HCT116 (cell line): ENCODE measurements at regions not wholly inside any gene's neighbourhood (a gene's known extent, or its start where the extent isn't known, plus 50 kb on each side); places are given as distances from the start of the nearest gene placed in this dataset.

Experiments
- ATAC-seq: fragments of 200-7000 bp; cut with Tn5 transposase; 2 replicates; pipeline ENCODE4 v1.9.1; 2020; ENCODE audit warnings: mild to moderate bottlenecking, moderate library complexity
- BruUV-seq: library from RNA; stranded (reverse); fragments of 400-500 nt; replicated peaks from 2 replicates; lab custom pipeline; 2021; lab: Mats Ljungman, UMichigan
- CTCF ChIA-PET: fragments of 300-600 bp; sonication (Branson Sonifier 250); formaldehyde crosslinking; loops from one replicate; lab custom pipeline; 2021; ENCODE audit warnings: antibody characterized with exemption; lab: Charles Lee
- POLR2A ChIA-PET: fragments of 300-600, 350-600 bp; sonication (Branson Sonifier 250); formaldehyde crosslinking; loops from one replicate; lab custom pipeline; 2021; ENCODE audit warnings: antibody characterized with exemption; lab: Charles Lee
- RAD21 ChIA-PET, 2 experiments: fragments of 300-600 bp; sonication (Branson Sonifier 250); formaldehyde crosslinking; loops; one replicate each; lab custom pipeline; 2023; ENCODE audit warnings: low total read pairs in 2 of 2; ENCODE audit not compliant: uncharacterized antibody in 2 of 2, unreplicated experiment in 2 of 2, low non-redundant PET in 1 of 2; lab: Charles Lee
- DNase-seq: peaks from one replicate; pipeline ENCODE4 v3.0.0-alpha.2; 2010; ENCODE audit warnings: low read depth, low spot score
- H2AFZ ChIP-seq: fragments of 200-600 bp; shearing (Covaris generic), sonication (generic); 2 replicates; pipeline ENCODE4 v1.6.1; 2017; ENCODE audit warnings: low read depth, mixed run types, mixed read lengths, antibody characterized with exemption, low read length; ENCODE audit not compliant: poor library complexity, severe bottlenecking
- H3K27ac ChIP-seq: 2 replicates; pipeline ENCODE4 v1.5.1; 2012; ENCODE audit warnings: low read depth, low read length
- H3K27me3 ChIP-seq: fragments of 200-600 bp; sonication (generic); 2 replicates; pipeline ENCODE4 v1.6.1; 2016; ENCODE audit warnings: mixed run types, low read length, mixed read lengths; ENCODE audit not compliant: insufficient read depth
- H3K36me3 ChIP-seq, 2 experiments: fragments of 200-500 bp in 1 of 2; fragments of 200-600 bp in 1 of 2; sonication (Bioruptor generic) in 1 of 2; sonication (generic) in 1 of 2; 2 replicates each; pipeline versions ENCODE4 v1.5.1 to v1.6.1; 2014 to 2016; ENCODE audit warnings: low read length in 2 of 2, inconsistent platforms in 1 of 2, mixed read lengths in 1 of 2, mixed run types in 1 of 2; ENCODE audit not compliant: insufficient read depth in 2 of 2, control insufficient read depth in 1 of 2
- H3K4me1 ChIP-seq, 2 experiments: fragments of 200-600 bp in 1 of 2; sonication (generic) in 1 of 2; 2 replicates each; pipeline versions ENCODE4 v1.5.1 to v1.6.1; 2012 to 2017; ENCODE audit warnings: low read length in 2 of 2, inconsistent platforms in 1 of 2, mild to moderate bottlenecking in 1 of 2, mixed read lengths in 1 of 2, mixed run types in 1 of 2, moderate library complexity in 1 of 2; ENCODE audit not compliant: insufficient read depth in 2 of 2, control insufficient read depth in 1 of 2
- H3K4me2 ChIP-seq: fragments of 200-600 bp; sonication (generic); 2 replicates; pipeline ENCODE4 v1.6.1; 2017; ENCODE audit warnings: mixed run types, low read length, mixed read lengths
- H3K4me3 ChIP-seq, 2 experiments: fragments of 200-600 bp in 1 of 2; sonication (generic) in 1 of 2; replicated peaks in 1 of 2; 2 replicates each; pipeline ENCODE4 v1.5.1; 2011 to 2016; ENCODE audit warnings: low read length in 2 of 2, control low read depth in 1 of 2, low read depth in 1 of 2, mild to moderate bottlenecking in 1 of 2, mixed read lengths in 1 of 2, mixed run types in 1 of 2
- H3K79me2 ChIP-seq: fragments of 200-600 bp; sonication (generic); 2 replicates; pipeline ENCODE4 v1.6.1; 2017; ENCODE audit warnings: mild to moderate bottlenecking, mixed run types, low read length, moderate library complexity, mixed read lengths; ENCODE audit not compliant: insufficient read depth
- H3K9ac ChIP-seq: fragments of 200-600 bp; sonication (generic); 2 replicates; pipeline ENCODE4 v1.6.1; 2016; ENCODE audit warnings: low read length, mixed read lengths
- H3K9me2 ChIP-seq: fragments of 200-600 bp; sonication (generic), shearing (Covaris generic); 2 replicates; pipeline ENCODE4 v1.6.1; 2017; ENCODE audit warnings: mixed run types, mild to moderate bottlenecking, moderate library complexity; ENCODE audit not compliant: insufficient read depth
- H3K9me3 ChIP-seq, 2 experiments: fragments of 200-500 bp in 1 of 2; fragments of 200-600 bp in 1 of 2; sonication (Bioruptor generic) in 1 of 2; sonication (generic) in 1 of 2; 2 replicates each; pipeline ENCODE4 v1.6.1; 2014 to 2017; ENCODE audit warnings: low read length in 2 of 2, mixed read lengths in 2 of 2, inconsistent platforms in 1 of 2, low read depth in 1 of 2, mild to moderate bottlenecking in 1 of 2, mixed run types in 1 of 2, moderate library complexity in 1 of 2; ENCODE audit not compliant: control insufficient read depth in 1 of 2, insufficient read depth in 1 of 2
- H4K20me1 ChIP-seq: fragments of 200-600 bp; sonication (generic), shearing (Covaris generic); 2 replicates; pipeline ENCODE4 v1.6.1; 2017; ENCODE audit warnings: mixed run types, mild to moderate bottlenecking, moderate library complexity; ENCODE audit not compliant: insufficient read depth
- ATF3 ChIP-seq: IDR thresholded peaks from 2 replicates; pipeline ENCODE4 v1.6.1; 2012
- CTCF ChIP-seq, 3 experiments: fragments of 200-600 bp in 1 of 3; sonication (generic) in 1 of 3; IDR thresholded peaks in 2 of 3; conservative IDR thresholded peaks in 1 of 3; 2 replicates each; pipeline ENCODE4 v1.5.1; 2012 to 2017; ENCODE audit warnings: low read depth in 2 of 3, low read length in 2 of 3, antibody characterized with exemption in 1 of 3, borderline replicate concordance in 1 of 3, control low read depth in 1 of 3, mild to moderate bottlenecking in 1 of 3, mixed read lengths in 1 of 3, mixed run types in 1 of 3, moderate library complexity in 1 of 3; ENCODE audit not compliant: insufficient read depth in 1 of 3
- ELF1 ChIP-seq: IDR thresholded peaks from 2 replicates; pipeline ENCODE4 v1.6.1; 2012; ENCODE audit warnings: low read depth, borderline replicate concordance
- EZH2 ChIP-seq: fragments of 200-600 bp; sonication (generic); IDR thresholded peaks from 2 replicates; pipeline ENCODE4 v1.6.1; 2017; ENCODE audit warnings: antibody characterized with exemption, mixed run types
- EZH2phosphoT487 ChIP-seq: fragments of 200-600 bp; IDR thresholded peaks from 2 replicates; pipeline ENCODE4 v1.6.1; 2018; ENCODE audit warnings: antibody characterized with exemption, borderline replicate concordance
- FOSL1 ChIP-seq: IDR thresholded peaks from 2 replicates; pipeline ENCODE4 v1.6.1; 2012; ENCODE audit warnings: low read depth
- JUND ChIP-seq: IDR thresholded peaks from 2 replicates; pipeline ENCODE4 v1.6.1; 2012
- MAX ChIP-seq: IDR thresholded peaks from 2 replicates; pipeline ENCODE4 v1.6.1; 2012
- POLR2A ChIP-seq: IDR thresholded peaks from 2 replicates; pipeline ENCODE4 v1.7.0; 2011; ENCODE audit warnings: borderline replicate concordance; ENCODE audit not compliant: insufficient read depth, insufficient read length; ENCODE audit errors: extremely low read depth
- POLR2AphosphoS5 ChIP-seq: IDR thresholded peaks from 2 replicates; pipeline ENCODE4 v1.6.1; 2011; ENCODE audit warnings: mild to moderate bottlenecking, low read depth, low read length, moderate library complexity
- RAD21 ChIP-seq: IDR thresholded peaks from 2 replicates; pipeline ENCODE4 v1.6.1; 2012; ENCODE audit warnings: low read depth, mild to moderate bottlenecking
- REST ChIP-seq: IDR thresholded peaks from 2 replicates; pipeline ENCODE4 v1.6.1; 2012; ENCODE audit warnings: low read depth
- SIN3A ChIP-seq: IDR thresholded peaks from 2 replicates; pipeline ENCODE4 v1.6.1; 2012; ENCODE audit warnings: low read depth
- SP1 ChIP-seq: IDR thresholded peaks from 2 replicates; pipeline ENCODE4 v1.6.1; 2012; ENCODE audit warnings: low read depth
- YY1 ChIP-seq: IDR thresholded peaks from 2 replicates; pipeline ENCODE4 v1.6.1; 2011; ENCODE audit warnings: low read length, low read depth, moderate library complexity, mild to moderate bottlenecking; ENCODE audit not compliant: insufficient replicate concordance; ENCODE audit errors: extremely low read depth
- ZBTB33 ChIP-seq: IDR thresholded peaks from 2 replicates; pipeline ENCODE4 v1.6.1; 2011; ENCODE audit warnings: mild to moderate bottlenecking, low read length, moderate library complexity; ENCODE audit not compliant: insufficient replicate concordance; ENCODE audit errors: extremely low read depth
- ZFX ChIP-seq: fragments of 450-650 bp; IDR thresholded peaks from 2 replicates; pipeline ENCODE4 v1.6.1; 2017
- ZNF274 ChIP-seq: fragments of 200-500 bp; sonication (Bioruptor generic); IDR thresholded peaks from 2 replicates; pipeline ENCODE4 v1.6.1; 2014; ENCODE audit warnings: mild to moderate bottlenecking, low read depth, low read length, inconsistent platforms
- intact Hi-C: fragments of 100-400 bp; cut with micrococcal nuclease; formaldehyde crosslinking; loops from 2 replicates; pipeline ENCODE4 v1.10.0; 2022

GRCh38 chr2:160612266-160612856 lies 118.8 kb upstream of the RBMS1 start:
- Histone ChIP-seq H3K4me1 (no peaks in the 10 kb centered on the region), H3K4me3 (no peak overlapping the region), H3K27ac (no peak overlapping the region), H3K9ac (no peak overlapping the region), H3K4me2 (no peak overlapping the region), H3K79me2 (no peaks in the 10 kb centered on the region), H2AFZ (no peak overlapping the region), H4K20me1 (no peaks in the 10 kb centered on the region), H3K9me2 (no peaks in the 10 kb centered on the region), H3K27me3 (no peaks in the 10 kb centered on the region), H3K9me3 (no peaks in the 10 kb centered on the region), H3K36me3 (no peaks in the 10 kb centered on the region)
- no TSS peak for BruUV-seq
- ChIA-PET POLR2A (no interaction called here), CTCF (no interaction called here), RAD21 (no interaction called here)
- intact Hi-C loops: no loop called here
- TF ChIP-seq ZBTB33 (no peak), EZH2 (no peak), SIN3A (no peak), POLR2A (no peak), JUND (no peak), CTCF (IDR thresholded peaks at IDR 0.05 in 2 of 3, conservative IDR thresholded peaks at IDR 0.05 in 1 of 3; ENCODE audit: borderline replicate concordance in 1 of 3, insufficient read depth in 1 of 3, low read depth in 2 of 3, low read length in 2 of 3) (no peak), ATF3 (no peak), EZH2phosphoT487 (no peak), ZFX (no peak), SP1 (no peak), FOSL1 (no peak), REST (no peak), YY1 (no peak), POLR2AphosphoS5 (no peak), ZNF274 (no peak), ELF1 (no peak), MAX (no peak), RAD21 (no peak)
- no peak for DNase-seq
- ATAC-seq: no peak
